Fibroblast of skin of left biceps (primary cell): ENCODE measurements at regions not wholly inside any gene's neighbourhood (a gene's known extent, or its start where the extent isn't known, plus 50 kb on each side); places are given as distances from the start of the nearest gene placed in this dataset.
"Not testable (repeated sequence)": the region's sequence is repeated elsewhere in the genome, so short reads cannot be mapped to it uniquely, and the experiment has no call there.

Experiments
- DNase-seq, 2 experiments: peaks; one replicate each; pipeline ENCODE4 v3.0.0-alpha.2; 2013; ENCODE audit warnings: low read depth in 2 of 2

DNA sequence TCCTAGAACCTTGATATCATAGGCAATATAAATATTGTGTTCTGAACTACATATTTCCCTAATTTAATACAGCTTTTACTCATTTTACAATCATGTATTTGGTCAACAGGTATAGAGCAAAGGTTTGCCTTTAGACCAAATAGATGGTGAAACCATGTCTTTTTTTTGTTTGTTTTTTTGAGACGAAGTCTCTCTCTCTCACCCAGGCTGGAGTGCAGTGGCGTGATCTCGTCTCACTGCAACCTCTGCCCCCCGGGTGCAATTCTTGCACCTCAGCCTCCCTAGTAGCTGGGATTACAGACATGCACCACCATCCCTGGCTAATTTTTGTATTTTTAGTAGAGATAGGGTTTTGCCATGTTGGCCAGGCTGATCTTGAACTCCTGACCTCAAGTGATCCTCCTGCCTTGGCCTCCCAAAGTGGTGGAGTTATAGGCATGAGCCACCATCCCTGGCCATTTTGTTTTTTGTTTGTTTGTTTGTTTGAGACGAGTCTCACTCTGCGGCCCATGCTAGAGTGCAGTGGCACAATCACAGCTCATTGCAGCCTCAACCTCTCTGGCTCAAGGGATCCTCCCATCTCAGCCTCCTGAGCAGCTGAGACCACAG, 243.7 kb upstream of the FOXN3 start:
- not testable (repeated sequence) for DNase-seq

DNA sequence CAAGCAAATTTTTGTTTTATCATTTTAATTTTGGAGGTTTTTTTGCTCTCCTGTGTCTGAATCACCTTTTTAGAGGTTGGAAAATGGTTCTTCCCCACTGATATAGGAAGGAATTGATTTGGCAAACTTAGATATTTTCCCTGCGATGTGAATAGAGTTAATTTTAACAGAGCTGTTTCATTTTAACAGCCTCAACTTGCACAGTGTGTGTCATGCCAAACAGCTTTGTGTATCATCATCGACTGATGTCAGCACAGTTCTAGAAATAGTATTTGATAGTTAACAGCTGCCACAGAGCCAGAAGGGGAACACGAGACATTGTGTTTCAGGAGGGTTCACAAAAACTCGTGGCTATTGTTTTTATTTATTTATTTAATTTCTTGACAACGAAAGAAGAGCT, 243.1 kb upstream of the FOXN3 start:
- no peak for DNase-seq

DNA sequence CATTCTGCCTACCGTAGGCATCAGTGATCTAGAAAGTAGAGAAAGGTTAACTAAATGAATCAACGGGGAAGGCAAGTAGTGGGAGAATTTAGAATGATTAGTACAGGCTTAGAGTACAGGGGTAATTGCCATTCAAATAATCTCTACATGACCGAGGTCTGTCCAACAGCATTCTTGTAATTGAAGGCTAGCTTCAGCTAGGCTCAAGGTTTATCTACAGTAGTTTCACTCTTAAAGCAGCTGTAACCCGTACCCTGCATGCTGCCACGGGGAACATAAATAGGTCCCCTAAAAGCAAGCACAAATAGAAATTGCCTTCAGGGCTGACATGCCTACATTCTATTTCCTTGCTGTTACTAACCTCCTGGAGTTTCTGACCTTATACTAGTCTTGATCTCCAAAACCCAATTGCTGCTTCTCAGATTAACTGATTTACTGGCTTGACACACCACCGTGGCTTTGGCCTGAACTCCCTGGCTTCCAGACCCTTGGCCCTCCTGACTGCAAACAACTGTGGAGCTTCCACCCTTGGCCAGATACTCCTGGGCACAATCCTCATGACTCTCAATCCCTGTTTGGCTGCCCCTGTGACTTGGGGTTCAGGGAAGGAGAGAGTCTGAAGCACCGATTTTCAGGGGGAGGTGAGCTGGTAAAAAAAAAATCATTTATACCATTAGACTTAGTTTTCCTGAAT, 242.1 kb upstream of the FOXN3 start:
- no peak for DNase-seq

- DNase-seq: no peak
Observed at GRCh38 chr14:89657014-89657413, 240.0 kb upstream of the FOXN3 start.

DNA sequence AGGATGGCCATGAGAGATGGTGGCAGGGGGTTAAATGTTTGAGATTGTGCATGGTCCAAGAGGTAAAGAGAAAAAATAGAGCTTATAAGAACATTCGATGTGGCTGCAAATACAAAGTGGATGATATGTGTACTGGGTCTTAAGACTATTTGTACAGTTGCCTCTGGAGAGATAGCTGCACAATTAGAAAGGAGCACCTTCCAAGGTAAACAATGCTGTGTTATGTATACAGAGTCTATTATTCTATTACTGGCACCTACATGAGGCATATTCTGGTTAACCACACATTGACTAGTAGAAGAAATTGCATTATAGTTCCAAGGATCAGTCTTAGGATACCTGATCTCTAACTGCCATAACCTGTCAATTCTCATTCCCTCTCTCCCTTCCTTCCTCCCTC, 238.0 kb upstream of the FOXN3 start:
- no peak for DNase-seq

DNA sequence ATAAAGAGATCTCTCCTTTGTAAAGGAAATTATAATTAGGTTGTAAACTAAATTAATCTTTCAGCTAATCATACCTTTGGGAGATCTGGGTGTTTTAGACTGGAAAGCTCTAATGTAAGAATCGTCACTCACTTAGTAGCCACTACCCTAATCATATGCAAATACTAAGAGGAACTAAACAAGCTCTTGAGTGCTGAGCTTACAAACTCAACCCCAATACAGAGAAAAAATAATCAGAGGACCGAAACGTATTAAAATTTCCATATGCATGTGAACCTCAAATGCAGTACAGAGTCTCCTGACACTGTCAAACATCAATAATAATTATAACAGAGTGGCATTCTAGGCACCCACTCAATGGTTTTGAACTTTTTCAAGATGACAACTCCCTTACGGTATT, 235.3 kb upstream of the FOXN3 start:
- DNase-seq: no peak

- DNase-seq: no peak
Observed at GRCh38 chr14:89651805-89652204, 234.8 kb upstream of the FOXN3 start.

DNA sequence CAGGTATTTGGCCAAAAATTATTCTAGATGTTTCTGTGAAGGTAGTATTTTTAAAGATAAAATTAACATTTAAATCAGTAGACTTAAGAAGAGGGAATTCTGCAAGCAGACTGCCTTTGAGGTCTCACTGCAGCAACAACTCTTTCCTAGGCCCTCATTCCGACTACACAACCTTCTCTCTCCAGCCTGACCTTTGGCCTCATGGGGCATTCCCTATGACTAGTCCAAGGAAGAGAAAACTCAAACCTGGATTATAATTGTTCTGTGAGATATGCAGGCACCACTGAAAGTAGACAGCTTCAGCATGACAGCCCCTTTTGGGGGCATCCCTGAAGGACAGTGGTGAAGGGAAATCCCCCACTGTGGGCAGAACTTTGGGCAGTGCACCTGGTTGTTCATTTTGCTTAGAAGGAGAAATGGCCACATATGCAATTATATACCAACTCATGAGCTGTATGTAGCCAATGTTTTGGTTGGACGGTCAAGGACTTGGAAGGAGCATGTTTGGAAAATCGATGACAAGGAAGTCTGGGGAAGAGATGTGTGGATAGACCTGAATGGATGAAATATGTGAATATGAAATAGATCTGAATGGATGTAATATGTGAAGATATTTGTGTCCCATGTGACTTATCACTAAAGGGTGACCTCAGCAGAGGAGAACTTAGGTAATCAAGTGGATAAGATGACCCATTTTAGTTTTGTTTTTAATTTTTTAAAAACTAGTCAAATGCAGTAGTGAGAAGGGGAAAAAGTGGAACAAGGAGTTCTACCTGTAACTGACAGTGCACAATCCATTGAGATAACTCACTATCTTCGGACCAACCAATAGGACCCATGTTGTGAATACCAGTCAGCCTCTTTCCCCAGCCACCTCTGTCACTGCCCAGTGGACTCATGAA, 233.3 kb upstream of the FOXN3 start:
- DNase-seq: no peak

GRCh38 chr14:89649451-89650075, 232.5 kb upstream of the FOXN3 start:
- DNase-seq: no peak

DNA sequence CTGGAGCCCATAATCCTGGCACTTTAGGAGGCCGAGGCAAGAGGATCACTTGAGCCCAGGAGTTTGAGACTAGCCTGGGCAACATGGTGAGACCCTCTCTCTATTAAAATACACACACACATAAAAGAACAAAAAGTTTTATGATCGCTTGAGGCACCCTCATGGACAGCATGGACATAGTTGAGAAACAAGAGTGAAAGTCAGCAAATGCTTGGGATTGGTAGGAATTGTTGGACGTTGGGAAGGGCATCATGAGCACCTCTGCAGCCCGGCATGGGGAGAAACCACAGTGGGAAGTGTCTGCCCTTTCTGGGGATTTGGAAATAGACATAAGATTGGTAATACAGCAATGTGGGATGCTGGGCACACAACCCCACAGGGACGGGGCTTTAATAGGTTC, 231.9 kb upstream of the FOXN3 start:
- no peak for DNase-seq

DNA sequence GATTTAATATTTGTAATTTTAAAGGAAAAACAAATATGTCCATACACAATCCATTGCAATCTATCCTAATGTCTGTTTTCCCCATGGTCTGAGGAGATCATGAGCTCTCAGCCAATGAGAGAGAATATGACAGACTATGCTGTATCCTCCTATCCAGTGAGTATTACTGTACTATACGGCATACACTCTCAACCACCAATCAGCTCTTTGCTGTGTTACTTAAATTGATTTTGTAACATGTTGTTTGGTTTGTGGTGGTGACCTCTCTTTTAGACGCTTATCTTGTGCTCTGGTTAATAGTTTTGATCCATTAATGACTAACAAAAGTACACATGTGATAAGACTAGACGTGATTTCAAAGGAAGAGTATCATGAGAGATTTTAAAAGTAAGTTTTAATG, 231.5 kb upstream of the FOXN3 start:
- no peak for DNase-seq

- DNase-seq: no peak
Observed at GRCh38 chr14:89646971-89647370, 229.9 kb upstream of the FOXN3 start.

- DNase-seq: no peak
Observed at GRCh38 chr14:89644641-89645040, 227.6 kb upstream of the FOXN3 start.

DNA sequence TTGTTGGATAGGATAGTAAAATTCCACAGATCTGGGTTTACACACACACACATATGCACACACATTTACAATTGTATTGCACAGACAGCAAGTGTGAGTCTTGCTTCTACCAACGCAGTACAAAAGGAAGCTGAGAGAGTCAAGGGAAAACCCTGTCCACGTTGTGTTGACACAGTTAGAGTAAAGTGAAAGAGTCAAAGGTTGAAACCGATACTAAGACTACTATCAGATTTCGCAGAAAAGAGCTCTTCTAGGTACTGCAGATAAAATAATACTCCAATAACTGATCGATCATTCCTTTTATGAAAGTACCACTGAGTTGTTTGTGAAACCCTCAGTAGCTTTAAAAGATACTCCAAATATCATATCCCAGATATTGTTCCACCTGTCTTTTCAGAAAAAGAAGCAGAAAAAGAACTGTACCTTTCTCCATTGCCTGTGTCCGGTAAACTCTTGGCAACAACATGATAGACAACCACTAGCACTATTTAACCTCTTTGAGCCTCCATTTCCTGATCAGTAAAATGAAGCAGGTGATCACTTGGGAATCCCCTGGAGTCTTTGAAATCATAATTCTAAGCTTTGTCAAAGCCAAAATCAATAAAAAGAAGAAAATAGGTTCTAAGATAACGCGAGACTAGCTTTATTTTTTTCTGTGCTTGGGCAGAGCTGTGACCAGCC, 224.6 kb upstream of the FOXN3 start:
- no peak for DNase-seq

GRCh38 chr14:89640141-89640540, 223.1 kb upstream of the FOXN3 start:
- DNase-seq: no peak

- DNase-seq: no peak
Observed at GRCh38 chr14:89639687-89640086, 222.7 kb upstream of the FOXN3 start.

GRCh38 chr14:89638891-89639290, 221.9 kb upstream of the FOXN3 start:
- no peak for DNase-seq

DNA sequence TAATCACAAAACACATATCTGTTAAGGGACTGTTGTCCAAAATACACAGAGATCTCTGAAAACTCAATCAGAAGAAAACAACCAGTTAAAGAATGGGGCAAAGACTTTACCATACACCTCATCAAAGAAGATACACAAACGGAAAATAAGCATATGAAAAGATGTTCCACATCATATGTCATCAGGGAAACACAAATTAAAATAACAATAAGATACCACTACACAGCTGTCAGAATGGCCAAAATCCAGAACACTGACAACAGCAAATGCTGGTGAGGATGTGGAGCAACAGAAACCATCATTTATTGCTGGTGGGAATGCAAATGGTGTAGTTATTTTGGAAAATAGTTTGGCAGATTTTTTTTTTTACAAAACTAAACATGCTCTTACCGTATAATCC, 220.5 kb upstream of the FOXN3 start:
- no peak for DNase-seq

DNA sequence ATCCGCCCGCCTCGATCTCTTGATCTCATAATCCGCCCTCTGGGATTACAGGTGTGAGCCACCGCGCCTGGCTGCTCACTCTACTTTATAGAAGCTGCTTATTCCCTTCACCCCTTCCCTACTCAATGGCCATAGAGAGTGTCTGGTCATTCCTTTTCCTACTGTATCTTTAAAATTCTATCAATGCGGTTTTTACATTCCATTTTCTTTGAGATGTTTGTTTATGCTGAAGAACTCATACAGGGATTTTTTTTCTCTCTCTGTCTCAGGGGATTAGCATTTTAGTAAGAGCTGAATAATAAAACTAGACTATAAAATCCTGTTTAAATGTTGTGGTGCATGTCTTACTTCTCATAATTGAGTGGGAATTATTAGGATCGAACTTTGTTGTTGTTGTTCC, 218.6 kb upstream of the FOXN3 start:
- DNase-seq: no peak

DNA sequence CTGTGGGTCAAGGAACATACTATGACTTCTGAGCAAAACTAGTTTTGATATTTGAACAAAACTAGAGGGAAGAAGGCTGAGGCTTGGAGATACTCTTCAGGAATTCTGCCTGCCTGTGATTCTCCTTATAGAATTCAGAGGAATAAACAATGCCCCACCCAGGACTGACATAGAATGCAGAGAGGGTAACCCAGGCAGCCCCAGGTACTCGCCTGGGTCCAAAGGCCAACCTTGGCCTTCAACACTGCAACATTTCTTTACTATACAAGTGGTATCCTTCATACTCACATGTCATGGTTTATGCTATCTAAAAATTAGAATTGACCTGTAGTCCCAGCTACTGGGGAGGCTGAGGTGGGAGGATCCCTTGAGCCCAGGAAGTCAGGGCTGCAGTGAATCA, 217.0 kb upstream of the FOXN3 start:
- DNase-seq: no peak

- no peak for DNase-seq
Observed at GRCh38 chr14:89630101-89630829, 213.2 kb upstream of the FOXN3 start.
